ENCODE measurements at regions not wholly inside any gene's neighbourhood (a gene's known extent, or its start where the extent isn't known, plus 50 kb on each side); places are given as distances from the start of the nearest gene placed in this dataset.

- no peak for DNase-seq (ENCODE audit: low read depth in 4 of 4, low spot score in 1 of 4)
Observed at GRCh38 chr2:133666621-133667020, 98.4 kb upstream of the NCKAP5 start.

DNA sequence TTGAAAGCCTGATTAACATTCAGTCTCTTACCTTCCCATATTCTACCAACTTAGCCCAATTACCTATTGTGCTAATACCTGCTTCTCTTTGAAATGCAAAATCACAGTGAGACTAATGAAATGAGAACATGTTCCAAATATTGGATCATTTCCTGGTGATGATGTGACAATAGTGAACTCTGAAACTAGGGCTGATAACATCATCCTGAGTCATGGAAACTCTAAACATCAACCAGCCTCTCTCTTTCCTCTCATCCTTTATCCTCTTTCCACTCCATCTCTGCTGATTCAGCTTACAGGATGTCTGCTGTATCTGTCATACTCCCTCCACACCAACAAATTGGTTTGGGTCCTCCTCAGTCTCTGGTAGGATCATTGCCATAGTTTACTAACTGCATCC, 98.8 kb upstream of the NCKAP5 start:
- no peak for DNase-seq (ENCODE audit: low read depth in 4 of 4, low spot score in 1 of 4)

DNA sequence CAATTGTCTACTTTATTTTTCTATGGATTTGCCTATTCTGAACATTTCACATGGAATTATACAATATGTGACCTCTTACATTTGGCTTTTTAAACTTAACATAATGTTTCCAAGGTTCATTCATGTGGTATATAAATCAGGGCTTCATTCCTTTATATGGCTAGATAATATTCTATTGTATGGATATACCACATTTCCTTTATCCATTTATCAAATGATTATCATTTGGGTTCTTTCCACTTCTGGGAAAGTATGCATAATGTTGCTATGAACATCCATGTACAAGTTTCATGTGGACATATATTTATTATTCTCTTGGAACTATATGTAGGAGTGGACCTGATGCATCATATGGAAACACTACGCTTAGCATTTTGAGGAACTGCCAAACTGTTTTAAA, 99.7 kb upstream of the NCKAP5 start:
- no peak for DNase-seq (ENCODE audit: low read depth in 4 of 4, low spot score in 1 of 4)

DNA sequence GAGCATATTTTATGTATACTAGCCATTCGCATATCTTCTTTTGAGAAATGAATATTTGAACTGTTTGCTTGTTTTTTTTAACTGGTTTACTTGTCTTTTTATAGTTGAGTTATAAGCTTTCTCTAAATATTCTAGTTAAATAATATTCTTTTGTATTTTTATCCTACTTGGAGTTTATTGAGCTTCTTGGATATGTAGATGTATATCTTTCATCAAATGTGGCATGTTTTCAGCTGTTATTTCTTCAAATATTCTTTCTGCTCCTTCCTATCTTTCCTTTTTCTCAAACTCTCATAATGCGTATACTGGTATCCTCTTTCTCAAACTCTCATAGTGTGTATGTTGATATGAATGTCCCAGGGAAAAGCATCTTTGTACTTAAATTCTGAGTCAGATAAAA, 100.3 kb upstream of the NCKAP5 start:
- no peak for DNase-seq (ENCODE audit: low read depth in 4 of 4, low spot score in 1 of 4)

GRCh38 chr2:133673305-133673905, 105.1 kb upstream of the NCKAP5 start:
- DNase-seq (ENCODE audit: low read depth in 4 of 4, low spot score in 1 of 4) = no peak

DNA sequence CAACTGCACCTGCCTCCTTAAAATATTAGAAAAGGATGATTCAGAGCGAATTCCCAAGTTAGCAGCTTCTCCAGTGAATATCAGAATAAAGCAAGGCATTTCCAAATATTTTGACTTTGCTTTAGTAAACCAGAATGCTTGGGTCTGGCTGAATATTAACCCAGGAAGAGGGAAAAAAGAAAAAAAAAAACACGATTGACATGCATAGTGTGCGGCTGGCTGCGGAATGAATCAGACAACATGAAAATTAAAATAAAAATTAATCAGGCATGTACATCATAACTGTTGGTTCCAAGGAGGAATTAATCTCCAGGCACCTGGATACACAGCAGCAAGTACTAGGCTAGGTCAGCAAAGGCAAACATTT, 105.8 kb upstream of the NCKAP5 start:
- no peak for DNase-seq (ENCODE audit: low read depth in 4 of 4, low spot score in 1 of 4)

- no peak for DNase-seq (ENCODE audit: low read depth in 4 of 4, low spot score in 1 of 4)
Observed at GRCh38 chr2:133674433-133675331, 106.4 kb upstream of the NCKAP5 start.

DNA sequence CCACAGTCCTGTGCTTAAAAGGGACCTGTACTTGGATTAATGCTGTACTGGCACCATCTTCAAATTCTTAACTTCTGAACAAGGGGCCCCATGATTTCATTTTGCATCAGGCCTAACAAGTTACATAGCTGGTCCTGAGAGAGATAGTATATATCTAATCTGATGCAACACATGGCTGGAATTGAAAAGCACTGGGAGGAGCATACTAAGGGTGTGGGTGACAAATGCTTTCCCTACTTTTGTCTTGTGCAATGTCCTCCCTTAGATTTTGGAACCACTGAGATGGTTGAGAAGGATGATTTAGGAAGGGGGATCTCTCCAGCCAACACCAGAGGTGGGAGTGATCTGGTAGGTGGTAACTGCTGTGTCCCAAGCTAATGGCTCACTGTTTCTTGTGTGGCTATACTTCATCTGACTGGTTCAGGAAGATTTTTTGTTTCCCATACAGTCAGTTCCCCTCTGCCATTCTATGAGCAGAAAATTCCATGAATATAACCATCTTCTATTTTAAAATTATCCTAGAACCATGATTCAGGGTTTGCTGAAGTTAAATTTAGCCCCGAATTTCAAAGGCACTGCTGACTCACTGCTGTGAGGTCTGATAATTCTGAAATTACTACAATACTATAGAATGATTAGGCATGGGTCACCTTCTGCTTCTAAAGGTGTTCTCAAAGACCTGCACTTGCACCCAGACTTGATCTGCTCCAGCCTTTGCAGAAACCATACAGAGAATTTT, 108.3 kb upstream of the NCKAP5 start:
- DNase-seq (ENCODE audit: low read depth in 4 of 4, low spot score in 1 of 4) = no peak

- no peak for DNase-seq (ENCODE audit: low read depth in 4 of 4, low spot score in 1 of 4)
Observed at GRCh38 chr2:133680343-133681049, 112.2 kb upstream of the NCKAP5 start.

- no peak for DNase-seq (ENCODE audit: low read depth in 4 of 4, low spot score in 1 of 4)
Observed at GRCh38 chr2:133682347-133682746, 114.1 kb upstream of the NCKAP5 start.

GRCh38 chr2:133682906-133683305, 114.6 kb upstream of the NCKAP5 start:
- no peak for DNase-seq (ENCODE audit: low read depth in 4 of 4, low spot score in 1 of 4)

- no peak for DNase-seq (ENCODE audit: low read depth in 4 of 4, low spot score in 1 of 4)
Observed at GRCh38 chr2:133685636-133686215, 117.5 kb upstream of the NCKAP5 start.

DNA sequence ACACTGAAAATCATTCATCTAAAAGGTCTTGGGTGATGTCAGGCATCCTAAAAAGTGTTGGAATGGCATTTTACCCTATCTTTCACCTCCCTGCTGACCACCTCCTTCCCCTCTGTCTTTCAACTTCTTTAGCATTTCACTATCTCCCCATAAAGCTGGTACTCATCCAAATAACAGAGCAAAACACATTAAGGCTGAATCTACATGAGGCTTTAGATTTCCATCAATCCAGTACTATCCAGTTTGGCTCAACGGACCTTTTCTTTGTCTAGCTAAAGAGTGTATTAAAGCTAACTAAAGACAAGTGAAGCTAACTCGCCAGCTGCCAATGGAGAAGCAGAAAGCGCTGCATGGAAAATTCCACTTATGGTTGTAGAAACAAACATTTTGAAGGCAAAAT, 122.5 kb upstream of the NCKAP5 start:
- DNase-seq (ENCODE audit: low read depth in 4 of 4, low spot score in 1 of 4) = no peak

DNA sequence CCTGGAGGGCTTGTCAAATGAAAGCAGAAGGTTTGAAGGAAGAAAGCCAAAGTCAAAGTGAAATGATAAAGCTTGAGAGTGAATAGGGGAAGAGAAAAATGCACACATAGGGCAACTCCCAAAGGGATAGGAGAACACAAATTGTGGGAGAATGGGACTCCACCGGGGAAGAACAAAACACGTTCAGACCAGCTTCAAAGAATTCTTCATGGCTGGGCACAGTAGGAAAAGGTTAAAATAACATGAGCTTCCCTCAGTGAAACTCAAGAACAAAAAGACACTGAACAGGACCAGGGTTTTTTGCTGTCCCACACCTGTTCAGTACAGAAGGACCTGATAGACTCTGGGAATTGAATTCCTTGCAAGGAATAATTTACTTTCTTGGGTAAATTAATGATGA, 123.1 kb upstream of the NCKAP5 start:
- no peak for DNase-seq (ENCODE audit: low read depth in 4 of 4, low spot score in 1 of 4)

DNA sequence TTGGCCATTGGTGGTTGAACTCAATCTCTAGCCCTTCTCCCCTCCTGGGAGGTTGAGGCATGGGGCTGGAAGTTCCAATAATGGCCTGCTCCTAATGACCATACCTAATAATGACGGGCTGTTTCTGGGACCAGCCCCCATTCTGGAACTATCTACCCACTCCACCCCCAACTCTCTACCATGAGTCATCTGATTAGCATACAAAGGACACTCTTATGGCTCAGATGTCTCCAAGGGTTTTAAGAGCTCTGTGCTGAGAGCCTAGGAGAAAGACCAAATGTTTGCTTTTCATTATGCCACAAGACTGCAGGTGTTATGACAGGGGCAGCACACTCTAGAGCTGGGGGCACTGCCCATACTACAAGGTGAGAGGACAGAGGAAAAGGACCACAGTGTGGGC, 137.0 kb upstream of the NCKAP5 start:
- DNase-seq (ENCODE audit: low read depth in 4 of 4, low spot score in 1 of 4) = no peak

DNA sequence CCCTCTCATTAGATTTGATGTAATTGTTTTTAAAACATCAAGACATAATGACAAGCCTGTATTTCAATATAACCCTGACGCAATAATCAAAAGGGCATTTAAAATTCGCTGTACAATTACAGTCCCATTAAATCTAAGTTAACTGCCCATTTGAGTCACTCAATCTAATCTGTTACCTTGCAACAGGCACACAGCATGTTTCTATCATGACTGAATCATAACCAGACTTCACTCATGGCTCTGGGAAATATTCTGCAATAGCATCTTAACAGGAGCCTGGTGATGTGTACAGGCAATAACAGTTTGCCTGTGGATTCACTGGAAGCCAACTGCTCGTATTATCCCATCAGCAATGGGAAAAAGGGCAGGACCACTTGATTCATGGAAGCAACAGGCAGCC, 142.3 kb upstream of the NCKAP5 start:
- no peak for DNase-seq (ENCODE audit: low read depth in 4 of 4, low spot score in 1 of 4)

GRCh38 chr2:133711201-133711600, 142.9 kb upstream of the NCKAP5 start:
- DNase-seq (ENCODE audit: low read depth in 4 of 4, low spot score in 1 of 4) = no peak

DNA sequence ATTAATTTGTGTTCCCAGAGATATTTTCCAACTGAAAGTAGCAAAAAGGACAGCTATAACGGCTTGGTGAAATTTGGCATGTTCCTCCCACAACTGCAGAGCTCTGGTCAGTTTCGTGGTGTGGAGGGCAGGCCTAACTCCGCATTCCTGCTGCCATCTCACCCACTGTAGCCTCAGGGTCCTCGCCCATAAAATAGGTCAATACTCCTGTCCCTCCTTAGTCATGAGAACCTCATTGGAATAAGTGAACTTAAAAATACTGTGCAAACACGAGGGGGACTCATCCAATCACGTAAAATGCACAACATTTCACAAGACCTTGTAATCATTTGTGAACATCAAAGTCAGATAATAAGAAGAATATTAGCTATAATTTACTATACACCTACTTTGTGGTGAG, 143.5 kb upstream of the NCKAP5 start:
- no peak for DNase-seq (ENCODE audit: low read depth in 4 of 4, low spot score in 1 of 4)

DNA sequence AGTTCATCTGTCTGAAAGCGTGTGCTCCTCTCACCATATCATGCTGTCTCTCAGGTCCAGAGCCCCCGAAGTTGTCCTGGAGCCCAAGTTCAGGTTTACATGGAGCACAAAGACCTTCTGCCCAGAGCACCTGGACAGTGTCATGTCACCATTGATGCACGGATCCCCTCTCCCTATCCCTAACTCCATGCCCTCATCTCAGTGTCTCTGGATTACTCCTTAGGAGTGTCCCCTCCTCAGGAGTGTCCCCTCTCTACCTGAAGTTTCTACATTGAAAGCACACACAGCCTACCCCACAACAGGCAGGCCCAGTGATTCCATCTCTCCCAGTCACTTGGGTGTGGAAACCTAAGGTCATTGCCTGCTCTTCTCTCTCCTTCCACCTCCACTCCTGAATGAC, 144.1 kb upstream of the NCKAP5 start:
- no peak for DNase-seq (ENCODE audit: low read depth in 4 of 4, low spot score in 1 of 4)

GRCh38 chr2:133713049-133713580, 144.9 kb upstream of the NCKAP5 start:
- DNase-seq (ENCODE audit: low read depth in 4 of 4, low spot score in 1 of 4) = no peak

- no peak for DNase-seq (ENCODE audit: low read depth in 4 of 4, low spot score in 1 of 4)
Observed at GRCh38 chr2:133716166-133716565, 147.9 kb upstream of the NCKAP5 start.

Measured in stimulated activated CD4-positive, alpha-beta T cell treated with anti-CD3 and anti-CD28 coated beads, Interleukin-1b, Interleukin-23, amount 100 ng/mL, for 24 hours (primary cell).